ENCODE measurements at regions not wholly inside any gene's neighbourhood (a gene's known extent, or its start where the extent isn't known, plus 50 kb on each side); places are given as distances from the start of the nearest gene placed in this dataset.

GRCh38 chr12:89899651-89900050, 191.0 kb upstream of the ATP2B1 start:
- no peak for TF ChIP-seq CTCF (conservative IDR thresholded peaks at IDR 0.05 in 1 of 2, IDR thresholded peaks at IDR 0.05 in 1 of 2; ENCODE audit: extremely low read depth in 1 of 2, insufficient read depth in 1 of 2, low read depth in 1 of 2, low read length in 2 of 2)
- no peak for TF ChIP-seq EZH2 (IDR thresholded peaks at IDR 0.05; ENCODE audit: borderline replicate concordance, low read length)
